Fibroblast of skin of right biceps (primary cell): ENCODE measurements at regions not wholly inside any gene's neighbourhood (a gene's known extent, or its start where the extent isn't known, plus 50 kb on each side); places are given as distances from the start of the nearest gene placed in this dataset.
A peak's percentile ranks its signal among the peaks of the same experiment; 100 is the strongest.

ENCODE experiments used
- DNase-seq: peaks from one replicate; pipeline ENCODE4 v3.0.0-alpha.2; 2013

DNA sequence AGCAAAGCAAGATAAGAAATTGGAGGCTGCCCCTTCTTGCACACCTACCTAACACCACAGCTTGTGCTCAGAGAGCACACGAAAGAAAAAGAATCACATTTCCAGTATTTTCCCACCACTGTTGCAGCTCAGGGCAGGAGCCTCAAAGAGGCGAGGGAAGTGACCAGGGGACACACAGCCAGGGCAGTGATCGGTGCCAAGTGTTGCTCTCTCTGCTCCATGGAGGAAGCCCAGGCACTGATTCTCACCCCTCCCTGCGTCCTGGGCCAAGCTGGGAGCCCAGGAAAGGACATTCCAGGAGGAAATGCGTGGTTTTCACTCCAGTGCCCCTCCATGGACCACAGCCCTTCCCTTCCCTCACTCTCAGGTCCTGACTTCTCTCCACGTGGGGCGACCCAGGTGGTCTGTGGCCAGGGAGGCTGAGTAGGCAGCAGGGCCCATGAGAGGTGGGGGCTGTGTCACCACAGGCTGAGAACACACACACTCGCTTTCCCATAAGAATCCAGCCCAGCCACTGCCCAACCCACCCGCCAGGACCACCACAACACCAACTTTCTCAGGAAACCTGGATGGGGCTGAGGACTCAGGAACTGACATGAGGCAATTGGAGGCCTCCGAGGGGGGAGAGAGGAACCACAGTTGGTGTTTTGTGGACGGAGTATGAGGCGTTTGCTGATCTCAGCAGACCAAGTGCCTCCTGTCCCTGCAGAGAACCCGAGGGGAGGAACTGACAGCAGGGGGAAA, 81.7 kb upstream of the MAFB start:
- DNase-seq: no peak

- no peak for DNase-seq
Observed at GRCh38 chr20:40771308-40771610, 82.2 kb upstream of the MAFB start.

DNA sequence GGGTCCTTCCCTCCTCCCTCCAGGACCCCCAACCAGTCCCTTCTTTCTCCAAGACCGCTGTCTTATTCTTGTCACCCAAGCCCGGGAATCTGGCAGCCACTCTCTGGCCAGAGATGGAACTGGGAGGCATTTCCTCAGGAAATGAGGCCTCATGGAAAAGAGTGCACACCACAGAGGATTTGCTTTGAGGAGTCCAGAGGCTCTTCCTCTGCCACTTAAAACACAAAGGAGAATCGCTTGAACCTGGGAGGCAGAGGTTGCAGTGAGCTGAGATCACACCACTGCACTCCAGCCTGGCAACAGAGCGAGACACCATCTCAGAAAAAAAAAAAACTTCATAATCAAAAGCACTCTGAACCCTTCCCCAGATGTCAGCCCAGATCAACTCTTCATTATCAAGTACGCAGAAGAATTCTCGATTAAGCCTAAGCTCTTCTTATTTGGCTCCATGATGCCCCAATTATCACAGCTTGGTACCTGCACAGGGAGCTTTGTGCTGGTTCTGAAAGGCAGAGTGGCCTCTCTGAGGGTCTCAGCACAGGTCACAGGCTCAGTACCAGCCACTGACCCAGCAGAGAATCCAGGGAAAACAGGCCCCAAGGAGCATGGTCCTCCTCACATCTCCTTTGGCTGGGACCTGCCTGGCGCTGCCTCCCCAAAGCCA, 82.9 kb upstream of the MAFB start:
- DNase-seq: no peak

DNA sequence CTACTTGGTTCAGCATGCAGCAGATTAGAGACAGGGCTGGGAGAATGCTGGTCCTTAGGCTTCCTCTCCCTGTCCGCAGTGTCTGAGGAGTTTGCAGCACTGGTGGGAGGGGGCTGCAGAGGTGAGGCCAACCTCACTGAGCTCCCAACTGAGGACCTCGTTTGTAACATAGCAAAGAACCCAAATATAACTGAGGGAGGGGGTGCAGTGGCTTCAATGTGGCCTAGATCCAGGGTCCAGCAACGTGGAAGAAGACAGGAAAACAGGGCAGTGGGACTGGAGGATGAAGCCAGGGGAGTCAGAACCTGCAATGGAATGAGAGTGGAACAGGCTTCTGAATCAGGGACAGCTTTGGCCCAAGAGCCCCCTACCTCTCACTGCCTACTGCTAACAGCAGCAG, 84.3 kb upstream of the MAFB start:
- no peak for DNase-seq

GRCh38 chr20:40774252-40774651, 85.2 kb upstream of the MAFB start:
- DNase-seq: no peak

- no peak for DNase-seq
Observed at GRCh38 chr20:40775561-40776146, 86.6 kb upstream of the MAFB start.

GRCh38 chr20:40776466-40777457, 87.7 kb upstream of the MAFB start:
- no peak for DNase-seq

GRCh38 chr20:40777653-40778052, 88.6 kb upstream of the MAFB start:
- no peak for DNase-seq

DNA sequence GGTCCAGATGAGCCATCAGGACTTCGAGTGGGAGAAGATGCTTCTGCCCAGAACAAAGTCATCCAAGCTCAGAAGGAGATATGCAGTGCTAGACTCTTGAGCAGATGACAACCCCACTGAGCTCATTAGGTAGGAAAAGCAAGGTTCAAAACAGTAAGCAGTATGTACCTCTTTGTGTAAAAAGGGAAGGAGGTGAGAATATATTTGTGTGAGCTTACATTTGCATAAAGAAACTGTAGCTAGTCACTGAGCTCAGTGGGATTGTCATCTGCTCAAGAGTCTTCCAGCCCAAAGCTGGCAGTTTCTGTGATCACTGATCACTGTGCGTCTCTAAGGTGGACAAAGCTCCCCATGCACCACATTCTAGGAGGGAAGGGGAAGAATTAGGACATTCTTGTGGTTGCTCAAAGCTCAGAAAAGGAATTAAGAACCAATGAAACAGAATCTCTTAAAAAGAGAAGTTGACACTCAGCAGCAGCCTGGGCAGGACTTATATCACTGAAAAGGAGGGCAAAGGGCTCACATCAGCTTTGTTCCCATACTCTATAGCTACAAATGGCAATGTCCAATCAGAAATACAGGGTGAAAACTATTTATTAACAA, 90.0 kb upstream of the MAFB start:
- no peak for DNase-seq

GRCh38 chr20:40781327-40782042, 92.4 kb upstream of the MAFB start:
- no peak for DNase-seq

DNA sequence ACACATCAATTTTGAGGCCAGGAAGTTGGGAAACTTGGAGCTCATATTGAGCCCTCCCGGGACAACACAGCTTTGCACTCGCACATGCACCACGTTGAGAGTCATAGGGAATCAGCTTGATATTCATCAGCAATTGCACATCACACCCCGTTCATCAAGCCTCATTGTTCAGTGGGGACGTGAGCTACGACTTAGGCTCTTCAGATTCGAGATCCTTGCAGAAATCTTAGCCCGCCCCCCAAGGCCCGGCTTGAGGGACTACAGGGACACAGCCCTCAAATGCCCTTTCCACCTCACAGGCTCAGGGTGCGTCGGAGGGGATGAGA, 93.0 kb upstream of the MAFB start:
- no peak for DNase-seq

GRCh38 chr20:40785346-40785745, 96.3 kb upstream of the MAFB start:
- DNase-seq: no peak

DNA sequence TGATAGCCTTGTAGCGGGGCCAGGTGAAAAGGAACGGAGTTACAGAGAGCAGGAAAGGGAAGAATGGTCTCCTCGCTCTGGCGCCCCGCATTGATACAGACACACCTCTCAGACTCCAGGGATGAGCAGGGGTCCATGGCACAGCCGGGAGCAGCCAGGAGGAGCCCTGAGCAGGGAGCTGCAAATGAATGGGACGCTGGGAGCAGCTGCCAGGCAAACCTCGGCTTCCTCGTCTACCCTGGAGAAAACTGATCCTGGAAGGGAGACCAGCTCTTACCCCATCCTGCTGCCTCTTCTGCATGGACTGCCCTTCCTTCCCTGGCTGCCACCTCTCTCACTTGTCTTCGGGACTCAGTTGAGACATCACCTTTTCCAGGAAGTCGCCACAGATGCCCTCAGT, 97.3 kb upstream of the MAFB start:
- DNase-seq: no peak

GRCh38 chr20:40787941-40788340, 98.9 kb upstream of the MAFB start:
- no peak for DNase-seq

GRCh38 chr20:40797425-40797824, 108.4 kb upstream of the MAFB start:
- DNase-seq: peak; percentile 12

DNA sequence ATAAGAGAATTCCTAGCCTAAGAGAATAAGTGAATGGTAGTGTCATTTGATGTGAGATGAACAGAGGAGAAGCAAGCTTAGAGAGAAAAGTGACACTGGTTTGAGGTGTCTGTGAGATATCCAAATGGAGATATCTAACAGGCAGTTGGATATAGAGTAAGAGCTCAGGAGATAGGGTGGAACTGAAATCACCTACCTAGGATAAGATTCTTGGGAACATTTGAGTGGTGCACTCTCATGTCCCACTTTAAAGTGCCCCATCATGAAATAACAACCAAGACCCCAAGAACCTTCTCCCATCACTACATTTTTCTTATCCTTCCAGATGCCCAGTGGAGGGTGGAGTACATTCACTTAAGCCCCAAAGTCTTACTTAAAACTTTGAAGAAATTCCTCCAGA, 109.0 kb upstream of the MAFB start:
- DNase-seq: no peak

- DNase-seq: no peak
Observed at GRCh38 chr20:40802886-40803285, 113.8 kb upstream of the MAFB start.

DNA sequence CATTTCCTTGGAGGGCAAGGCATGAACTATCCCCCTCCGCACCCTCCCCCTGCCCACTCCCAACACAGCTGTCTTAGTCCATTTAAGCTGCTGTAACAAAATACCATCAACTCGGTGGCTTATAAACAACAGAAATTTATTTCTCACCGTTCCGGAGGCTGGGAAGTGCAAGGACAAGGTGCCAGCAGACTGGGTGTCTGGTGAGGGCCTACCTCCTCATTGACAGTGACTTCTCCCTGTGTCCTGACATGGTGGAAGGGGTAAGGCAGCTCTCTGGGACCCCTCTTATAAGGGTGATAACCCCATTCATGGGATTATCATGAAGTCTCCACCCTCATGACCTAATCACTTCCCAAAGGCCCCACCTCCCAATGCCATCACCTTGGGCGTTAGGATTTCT, 114.3 kb upstream of the MAFB start:
- DNase-seq: no peak

DNA sequence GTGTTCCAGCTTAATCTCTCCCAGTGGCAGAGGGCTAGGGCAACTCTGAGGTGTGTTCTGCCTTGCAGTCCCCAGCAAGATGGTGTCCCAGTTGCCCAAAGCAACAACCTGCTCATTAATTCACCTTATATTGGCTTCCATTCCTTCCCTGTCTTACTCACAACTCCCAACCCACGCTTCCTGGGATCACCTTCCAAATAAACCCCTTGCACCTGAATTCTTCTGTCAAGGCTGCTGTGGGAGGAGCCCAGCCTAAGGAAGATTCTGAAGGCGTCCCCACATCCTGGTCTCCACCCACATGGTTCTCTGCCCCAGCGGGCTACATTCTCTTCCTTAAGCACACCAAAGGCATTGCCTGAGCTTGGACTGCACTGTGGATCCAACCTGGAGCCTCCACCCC, 116.6 kb upstream of the MAFB start:
- no peak for DNase-seq

- no peak for DNase-seq
Observed at GRCh38 chr20:40806929-40807820, 118.1 kb upstream of the MAFB start.

GRCh38 chr20:40807821-40808170, 118.8 kb upstream of the MAFB start:
- no peak for DNase-seq

GRCh38 chr20:40808936-40809335, 119.9 kb upstream of the MAFB start:
- no peak for DNase-seq
